H1 (cell line): ENCODE measurements at regions not wholly inside any gene's neighbourhood (a gene's known extent, or its start where the extent isn't known, plus 50 kb on each side); places are given as distances from the start of the nearest gene placed in this dataset.

Experiments used
- JUN ChIP-seq: IDR thresholded peaks from 2 replicates; pipeline ENCODE4 v1.6.1; 2011; ENCODE audit warnings: low read depth, mild to moderate bottlenecking, improper control_type of control experiment, low read length
- MAFK ChIP-seq: IDR thresholded peaks from 2 replicates; pipeline ENCODE4 v1.6.1; 2012; ENCODE audit warnings: low read depth, mild to moderate bottlenecking, improper control_type of control experiment, low read length
- POLR2A ChIP-seq, 2 experiments: IDR thresholded peaks; 1 replicate in 1 of 2; 2 replicates in 1 of 2; pipeline ENCODE4 v1.6.1; 2011; ENCODE audit warnings: low read depth in 2 of 2, low read length in 2 of 2, mild to moderate bottlenecking in 2 of 2; ENCODE audit errors: control extremely low read depth in 1 of 2
- RAD21 ChIP-seq, 2 experiments: IDR thresholded peaks in 1 of 2; conservative IDR thresholded peaks in 1 of 2; 2 replicates each; pipeline ENCODE4 v1.6.1; 2011; ENCODE audit warnings: low read depth in 2 of 2, low read length in 2 of 2, improper control_type of control experiment in 1 of 2, inconsistent platforms in 1 of 2, mild to moderate bottlenecking in 1 of 2, moderate library complexity in 1 of 2
- SP1 ChIP-seq: IDR thresholded peaks from 2 replicates; pipeline ENCODE4 v1.6.1; 2011; ENCODE audit warnings: low read depth, low read length
- TAF1 ChIP-seq: IDR thresholded peaks from 2 replicates; pipeline ENCODE4 v1.6.1; 2011; ENCODE audit warnings: mild to moderate bottlenecking, low read depth, low read length

DNA sequence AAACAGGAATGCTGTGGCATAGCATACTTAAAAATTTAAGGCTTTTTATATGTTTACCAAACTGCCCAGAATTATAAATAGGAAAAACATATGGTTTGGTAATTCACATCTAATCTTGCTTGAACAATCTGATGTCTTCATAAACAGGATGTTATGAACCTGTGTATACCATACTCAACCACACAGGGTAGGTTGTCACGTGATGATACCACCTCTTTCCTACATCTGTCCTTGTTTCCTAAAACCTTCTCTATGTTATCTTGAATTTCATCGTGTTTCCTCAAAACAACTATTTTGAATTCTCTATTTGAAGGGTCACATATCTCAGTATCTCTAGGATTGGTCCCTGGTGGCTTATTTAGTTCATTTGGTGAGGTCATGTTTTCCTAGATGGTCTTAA, 631.0 kb upstream of the PKN2 start (continued):
- TF ChIP-seq MAFK (no peak), RAD21 (IDR thresholded peaks at IDR 0.05 in 1 of 2, conservative IDR thresholded peaks at IDR 0.05 in 1 of 2; ENCODE audit: low read depth in 2 of 2, low read length in 2 of 2) (no peak), TAF1 (no peak), JUN (no peak), POLR2A (IDR thresholded peaks at IDR 0.05; ENCODE audit: control extremely low read depth in 1 of 2, low read depth in 2 of 2, low read length in 2 of 2) (no peak), SP1 (no peak)
- TF ChIP-seq, all 59 proteins: peak for 0
